Spleen (tissue), 11 donors: ENCODE measurements at regions not wholly inside any gene's neighbourhood (a gene's known extent, or its start where the extent isn't known, plus 50 kb on each side); places are given as distances from the start of the nearest gene placed in this dataset.

Source experiments
- DNase-seq: peaks from one replicate; pipeline ENCODE4 v3.0.0-alpha.2; 2020
- H3K27ac ChIP-seq, 8 donors: fragments of 200-600 bp; sonication (generic) in 7 of 8; 1 replicate in 4 of 8; 2 replicates in 4 of 8; pipeline versions ENCODE4 v1.5.0 to v1.8.0; 2016 to 2021; ENCODE audit warnings: inconsistent platforms in 4 of 8, mild to moderate bottlenecking in 4 of 8, moderate library complexity in 1 of 8
- H3K27me3 ChIP-seq, 7 donors: fragments of 200-600 bp; sonication (generic) in 6 of 7; replicated peaks in 1 of 7; 1 replicate in 4 of 7; 2 replicates in 3 of 7; pipeline versions ENCODE4 v1.5.0 to v1.8.0; 2016 to 2021; ENCODE audit warnings: inconsistent platforms in 3 of 7, mild to moderate bottlenecking in 1 of 7
- H3K36me3 ChIP-seq, 6 donors: fragments of 200-600 bp; sonication (generic) in 5 of 6; 1 replicate in 4 of 6; 2 replicates in 2 of 6; pipeline versions ENCODE4 v1.5.0 to v1.8.0; 2016 to 2021; ENCODE audit warnings: inconsistent platforms in 2 of 6
- H3K4me1 ChIP-seq, 6 donors: fragments of 200-600 bp; sonication (generic) in 5 of 6; 1 replicate in 3 of 6; 2 replicates in 3 of 6; pipeline versions ENCODE4 v1.5.0 to v1.8.0; 2016 to 2021; ENCODE audit warnings: inconsistent platforms in 3 of 6
- H3K4me3 ChIP-seq, 8 donors: fragments of 200-600 bp; sonication (generic) in 7 of 8; 1 replicate in 4 of 8; 2 replicates in 4 of 8; pipeline versions ENCODE4 v1.5.0 to v1.8.0; 2016 to 2021; ENCODE audit warnings: inconsistent platforms in 4 of 8, mild to moderate bottlenecking in 4 of 8, moderate library complexity in 2 of 8
- H3K9me3 ChIP-seq, 8 donors: fragments of 200-600 bp; sonication (generic) in 7 of 8; 1 replicate in 4 of 8; 2 replicates in 4 of 8; pipeline versions ENCODE4 v1.5.0 to v1.8.0; 2016 to 2021; ENCODE audit warnings: inconsistent platforms in 4 of 8
- POLR2A ChIP-seq, 3 donors: fragments of 450-650 bp; IDR thresholded peaks; one replicate each; pipeline ENCODE4 v1.5.1; 2017; ENCODE audit warnings: antibody characterized with exemption in 3 of 3, mild to moderate bottlenecking in 1 of 3
- POLR2AphosphoS5 ChIP-seq, 3 donors: sonication (generic); formaldehyde crosslinking; IDR thresholded peaks; one replicate each; pipeline ENCODE4 v1.5.1; 2017; ENCODE audit warnings: antibody characterized with exemption in 3 of 3
- WGBS, 5 donors: extraction: QIAGEN DNeasy Blood & Tissue Kit in 3 of 5; methylation state at CpG; one replicate each; pipeline versions ENCODE4 v1.1.5 to v1.1.7; 2013 to 2018; 5-methylcytosine and 5-hydroxymethylcytosine counted together
- intact Hi-C: fragments of 100-400 bp; cut with DNase I; formaldehyde crosslinking; loops from one replicate; pipeline ENCODE4 v1.15.0; 2023; ENCODE audit warnings: low total_unique reads
- TF ChIP-seq, protein P1 (sequence below), 11 experiments: fragments of 200-600 bp in 7 of 11; fragments of 450-650 bp in 4 of 11; sonication (generic) in 4 of 11; IDR thresholded peaks in 8 of 11; conservative IDR thresholded peaks in 3 of 11; 1 replicate in 7 of 11; 2 replicates in 4 of 11; pipeline versions ENCODE4 v1.4.0 to v1.8.0; 2016 to 2021; ENCODE audit warnings: antibody characterized with exemption in 11 of 11, inconsistent platforms in 4 of 11, mild to moderate bottlenecking in 1 of 11
- donor health status: healthy with polysubstance abuse.
- donor health status: DM: no; HTN: no; CAD: no; lungs with moderate emphysema.
- donor health status: DM: no; HTN: no; CAD: no.
- donor health status: Bipolar disorder and iron deficiency.
- donor health status: healthy.
- donor health status: DM: no; HTN: no; CAD: no.
- donor health status: DM: yes; HTN: yes; CAD: no.

- DNase-seq = no peak
- H3K9me3 ChIP-seq = peaks cover 0 to 23% (median 5%) of the 10 kb centered on the region in 8 donors
- 75 to 80% (median 79%) methylated on average over 5 of the region's 5 CpGs for WGBS, 5 donors
- H3K27ac ChIP-seq = no peak overlapping the region
- intact Hi-C loops = no loop called here
- no peaks in the 10 kb centered on the region for H3K36me3 ChIP-seq
- TF ChIP-seq POLR2AphosphoS5 (IDR thresholded peaks at IDR 0.05) = no peak
- TF ChIP-seq, protein P1, sequence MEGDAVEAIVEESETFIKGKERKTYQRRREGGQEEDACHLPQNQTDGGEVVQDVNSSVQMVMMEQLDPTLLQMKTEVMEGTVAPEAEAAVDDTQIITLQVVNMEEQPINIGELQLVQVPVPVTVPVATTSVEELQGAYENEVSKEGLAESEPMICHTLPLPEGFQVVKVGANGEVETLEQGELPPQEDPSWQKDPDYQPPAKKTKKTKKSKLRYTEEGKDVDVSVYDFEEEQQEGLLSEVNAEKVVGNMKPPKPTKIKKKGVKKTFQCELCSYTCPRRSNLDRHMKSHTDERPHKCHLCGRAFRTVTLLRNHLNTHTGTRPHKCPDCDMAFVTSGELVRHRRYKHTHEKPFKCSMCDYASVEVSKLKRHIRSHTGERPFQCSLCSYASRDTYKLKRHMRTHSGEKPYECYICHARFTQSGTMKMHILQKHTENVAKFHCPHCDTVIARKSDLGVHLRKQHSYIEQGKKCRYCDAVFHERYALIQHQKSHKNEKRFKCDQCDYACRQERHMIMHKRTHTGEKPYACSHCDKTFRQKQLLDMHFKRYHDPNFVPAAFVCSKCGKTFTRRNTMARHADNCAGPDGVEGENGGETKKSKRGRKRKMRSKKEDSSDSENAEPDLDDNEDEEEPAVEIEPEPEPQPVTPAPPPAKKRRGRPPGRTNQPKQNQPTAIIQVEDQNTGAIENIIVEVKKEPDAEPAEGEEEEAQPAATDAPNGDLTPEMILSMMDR (IDR thresholded peaks at IDR 0.05 in 8 of 11, conservative IDR thresholded peaks at IDR 0.05 in 3 of 11) = no peak
- no peak for TF ChIP-seq POLR2A (IDR thresholded peaks at IDR 0.05)
- H3K4me1 ChIP-seq = no peaks in the 10 kb centered on the region
- H3K27me3 ChIP-seq = no peaks in the 10 kb centered on the region
- no peak overlapping the region for H3K4me3 ChIP-seq
Observed at GRCh38 chr10:58017719-58018367, 249.9 kb downstream of the IPMK start.

- 96 to 99% (median 97%) methylated on average over 1 of the region's 1 CpG for WGBS, 5 donors
Observed at GRCh38 chr10:58016614-58017013, 251.1 kb downstream of the IPMK start.

GRCh38 chr10:58014436-58014835, 253.3 kb downstream of the IPMK start:
- Histone ChIP-seq H3K36me3 (no peaks in the 10 kb centered on the region), H3K4me3 (no peak overlapping the region), H3K27ac (no peak overlapping the region), H3K27me3 (no peaks in the 10 kb centered on the region), H3K9me3 (no peaks in the 10 kb centered on the region), H3K4me1 (no peaks in the 10 kb centered on the region)
- WGBS, 5 donors = 71 to 94% (median 78%) methylated on average over 1 of the region's 1 CpG
- intact Hi-C loops = no loop called here
- DNase-seq = no peak
- TF ChIP-seq POLR2AphosphoS5 (IDR thresholded peaks at IDR 0.05) (no peak), POLR2A (IDR thresholded peaks at IDR 0.05) (no peak)
- TF ChIP-seq, protein P1 (IDR thresholded peaks at IDR 0.05 in 8 of 11, conservative IDR thresholded peaks at IDR 0.05 in 3 of 11) = no peak

More at GRCh38 chr10:58016614-58017013, 251.1 kb downstream of the IPMK start:
- intact Hi-C loops = no loop called here
- no peaks in the 10 kb centered on the region for H3K27me3 ChIP-seq
- no peak overlapping the region for H3K4me3 ChIP-seq
- no peak overlapping the region for H3K27ac ChIP-seq
- peaks cover 0 to 13% (median under 1%) of the 10 kb centered on the region in 8 donors for H3K9me3 ChIP-seq
- TF ChIP-seq POLR2AphosphoS5 (IDR thresholded peaks at IDR 0.05) (no peak), POLR2A (IDR thresholded peaks at IDR 0.05) (no peak)
- TF ChIP-seq, protein P1 (IDR thresholded peaks at IDR 0.05 in 8 of 11, conservative IDR thresholded peaks at IDR 0.05 in 3 of 11) = no peak
- no peak for DNase-seq
- no peaks in the 10 kb centered on the region for H3K4me1 ChIP-seq
- H3K36me3 ChIP-seq = no peaks in the 10 kb centered on the region

DNA sequence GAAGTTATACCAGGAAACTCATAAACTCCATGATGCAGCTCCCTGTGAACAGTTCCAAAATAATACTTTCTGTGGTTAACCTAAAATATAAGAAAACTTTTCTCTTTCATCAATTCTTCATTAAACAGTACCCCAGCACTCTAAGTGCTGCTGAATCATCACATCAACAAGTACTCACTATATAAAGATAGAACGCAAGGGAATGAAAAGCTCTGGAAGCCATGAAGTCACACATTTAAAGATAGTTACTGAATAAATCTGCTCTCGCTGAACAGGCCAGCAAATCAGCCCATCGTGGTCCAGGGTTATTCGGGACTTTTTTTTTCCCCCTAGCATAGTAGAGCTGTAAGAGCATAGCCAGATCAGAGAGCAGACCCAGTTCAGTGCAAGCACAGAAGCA, 254.3 kb downstream of the IPMK start:
- TF ChIP-seq, protein P1 (IDR thresholded peaks at IDR 0.05 in 8 of 11, conservative IDR thresholded peaks at IDR 0.05 in 3 of 11) = no peak
- TF ChIP-seq POLR2AphosphoS5 (IDR thresholded peaks at IDR 0.05) (no peak), POLR2A (IDR thresholded peaks at IDR 0.05) (no peak)
- H3K36me3 ChIP-seq = no peaks in the 10 kb centered on the region
- 86 to 94% (median 89%) methylated on average over 4 of the region's 4 CpGs for WGBS, 5 donors
- intact Hi-C loops = no loop called here
- H3K4me1 ChIP-seq = no peaks in the 10 kb centered on the region
- no peak for DNase-seq
- H3K27me3 ChIP-seq = no peaks in the 10 kb centered on the region
- H3K27ac ChIP-seq = no peak overlapping the region
- no peak overlapping the region for H3K4me3 ChIP-seq
- H3K9me3 ChIP-seq = no peaks in the 10 kb centered on the region
